Dermis blood vessel endothelial cell (primary cell): ENCODE measurements at regions not wholly inside any gene's neighbourhood (a gene's known extent, or its start where the extent isn't known, plus 50 kb on each side); places are given as distances from the start of the nearest gene placed in this dataset.
"Not testable (repeated sequence)": the region's sequence is repeated elsewhere in the genome, so short reads cannot be mapped to it uniquely, and the experiment has no call there.

ENCODE experiments used
- DNase-seq: peaks from one replicate; pipeline ENCODE4 v3.0.0; 2010

GRCh38 chr1:30133414-30134055, 589.9 kb downstream of the MATN1 start:
- no peak for DNase-seq

- DNase-seq: no peak
These were observed 590.6 kb downstream of the MATN1 start for GRCh38 chr1:30132602-30133286.

- DNase-seq: not testable (repeated sequence)
These were observed 592.8 kb downstream of the MATN1 start for GRCh38 chr1:30130566-30130965.

GRCh38 chr1:30130099-30130498, 593.3 kb downstream of the MATN1 start:
- no peak for DNase-seq

- no peak for DNase-seq
These were observed 593.8 kb downstream of the MATN1 start for GRCh38 chr1:30129421-30130055.

GRCh38 chr1:30129001-30129408, 594.4 kb downstream of the MATN1 start:
- no peak for DNase-seq

- no peak for DNase-seq
These were observed 596.5 kb downstream of the MATN1 start for GRCh38 chr1:30126848-30127247.

- no peak for DNase-seq
These were observed 597.6 kb downstream of the MATN1 start for GRCh38 chr1:30125821-30126170.

GRCh38 chr1:30125021-30125820, 598.2 kb downstream of the MATN1 start:
- no peak for DNase-seq

GRCh38 chr1:30123896-30124295, 599.5 kb downstream of the MATN1 start:
- no peak for DNase-seq

GRCh38 chr1:30123036-30123435, 600.3 kb downstream of the MATN1 start:
- no peak for DNase-seq

GRCh38 chr1:30120245-30121000, 603.0 kb downstream of the MATN1 start:
- DNase-seq: no peak

GRCh38 chr1:30117685-30118084, 605.7 kb downstream of the MATN1 start:
- no peak for DNase-seq

GRCh38 chr1:30111431-30111830, 612.0 kb downstream of the MATN1 start:
- DNase-seq: peak; percentile 71

GRCh38 chr1:30110846-30111245, 612.5 kb downstream of the MATN1 start:
- DNase-seq: no peak

- DNase-seq: no peak
These were observed 613.5 kb downstream of the MATN1 start for GRCh38 chr1:30109853-30110252.

GRCh38 chr1:30108186-30108585, 615.2 kb downstream of the MATN1 start:
- no peak for DNase-seq

GRCh38 chr1:30106125-30106524, 617.3 kb downstream of the MATN1 start:
- DNase-seq: peak; percentile 62

- no peak for DNase-seq
These were observed 618.8 kb downstream of the MATN1 start for GRCh38 chr1:30104551-30104950.

- DNase-seq: no peak
These were observed 619.5 kb downstream of the MATN1 start for GRCh38 chr1:30103708-30104411.

GRCh38 chr1:30102605-30103004, 620.8 kb downstream of the MATN1 start:
- no peak for DNase-seq
